ENCODE measurements at regions not wholly inside any gene's neighbourhood (a gene's known extent, or its start where the extent isn't known, plus 50 kb on each side); places are given as distances from the start of the nearest gene placed in this dataset.

DNA sequence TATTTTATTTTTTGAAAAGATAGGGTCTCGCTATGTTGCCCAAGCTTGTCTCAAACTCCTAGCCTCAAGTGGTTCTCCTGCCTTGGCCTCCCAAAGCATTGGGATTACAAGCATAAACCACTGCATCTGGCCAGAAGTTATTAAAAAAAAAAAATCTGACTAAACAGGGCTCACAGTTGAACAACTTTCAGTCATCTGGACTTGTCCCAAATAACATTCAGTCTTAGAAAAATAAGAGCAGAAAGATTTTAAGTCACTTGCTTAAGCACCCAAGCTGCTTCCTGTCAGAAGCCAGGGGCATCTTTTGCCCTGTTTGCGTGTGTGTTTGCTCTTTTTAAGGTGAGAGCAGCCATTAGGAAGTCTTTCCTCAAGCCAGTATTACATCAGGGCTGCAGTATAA lies 286.8 kb downstream of the LMO4 start:
- DNase-seq (ENCODE audit: low spot score) = no peak

DNA sequence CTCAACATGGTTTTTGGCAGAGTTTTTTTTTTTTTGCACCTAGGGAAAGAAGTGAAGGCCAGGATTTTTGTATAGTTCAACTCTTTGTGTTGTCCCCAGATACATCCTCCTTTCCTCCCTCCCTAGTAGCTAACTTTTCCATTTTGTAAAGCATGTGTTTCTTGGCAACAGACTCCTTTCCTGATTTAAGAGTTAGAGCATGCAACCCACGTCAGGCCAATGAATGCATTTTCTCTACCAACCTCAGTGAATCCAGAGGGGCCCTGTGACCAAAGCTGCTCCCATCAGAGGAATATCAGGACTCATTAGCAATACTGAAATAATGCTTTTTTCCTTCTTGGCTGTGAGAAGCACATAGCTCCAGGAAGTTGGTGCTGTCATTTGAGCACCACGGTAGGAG lies 287.2 kb downstream of the LMO4 start:
- DNase-seq (ENCODE audit: low spot score) = no peak

- DNase-seq (ENCODE audit: low spot score) = no peak
These were observed 292.1 kb downstream of the LMO4 start for GRCh38 chr1:87620807-87621206.

GRCh38 chr1:87629673-87630072 lies 301.0 kb downstream of the LMO4 start:
- DNase-seq (ENCODE audit: low spot score) = no peak

DNA sequence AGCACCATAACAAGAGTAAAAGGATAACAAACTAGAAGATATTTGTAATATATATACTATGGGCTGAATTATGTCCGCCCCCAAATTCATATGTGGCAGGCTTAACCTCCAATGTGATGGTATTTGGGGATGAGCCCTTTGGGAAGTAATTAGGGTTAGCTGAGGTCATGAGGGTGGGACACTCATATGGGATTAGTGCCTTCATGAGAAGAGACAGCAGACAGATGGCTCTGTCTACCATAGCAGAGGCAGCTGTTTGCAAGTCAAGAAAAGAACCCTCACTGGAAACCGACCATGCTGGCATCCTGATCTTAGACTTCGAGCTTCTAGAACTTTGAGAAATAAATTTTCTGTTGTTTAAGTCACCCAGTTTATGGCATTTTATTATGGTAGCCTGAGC lies 303.6 kb downstream of the LMO4 start:
- no peak for DNase-seq (ENCODE audit: low spot score)

DNA sequence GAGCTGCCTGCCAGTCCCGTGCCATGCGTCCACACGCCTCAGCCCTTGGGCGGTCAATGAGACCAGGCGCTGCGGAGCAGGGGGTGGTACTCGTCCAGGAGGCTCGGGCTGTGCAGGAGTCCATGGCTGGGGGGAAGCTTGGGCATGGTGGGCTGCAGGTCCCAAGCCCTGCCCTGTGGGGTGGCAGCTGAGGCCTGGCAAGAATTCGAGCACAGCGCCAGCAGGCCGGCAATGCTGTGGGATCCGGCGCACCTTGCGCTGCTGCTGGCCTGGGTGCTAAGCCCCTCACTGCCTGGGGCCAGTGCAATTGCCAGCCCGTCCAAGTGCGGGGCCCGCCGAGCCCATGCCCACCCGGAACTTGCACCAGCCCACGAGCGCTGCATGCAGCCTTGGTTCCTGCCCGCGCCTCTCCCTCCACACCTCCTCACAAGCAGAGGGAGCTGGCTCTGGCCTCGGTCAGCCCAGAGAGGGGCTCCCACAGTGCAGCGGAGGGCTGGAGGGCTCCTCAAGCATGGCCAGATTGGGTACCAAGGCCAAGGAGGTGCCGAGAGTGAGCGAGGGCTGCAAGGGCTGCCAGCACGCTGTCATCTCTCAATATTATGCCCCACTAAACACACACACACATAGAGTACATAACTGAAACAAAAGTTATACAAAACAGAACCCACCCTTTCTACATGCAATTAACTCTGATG lies 307.7 kb downstream of the LMO4 start:
- DNase-seq (ENCODE audit: low spot score) = no peak

GRCh38 chr1:87638636-87639035 lies 310.0 kb downstream of the LMO4 start:
- no peak for DNase-seq (ENCODE audit: low spot score)

- DNase-seq (ENCODE audit: low spot score) = no peak
These were observed 313.3 kb downstream of the LMO4 start for GRCh38 chr1:87641996-87642395.

- no peak for DNase-seq (ENCODE audit: low spot score)
These were observed 314.0 kb downstream of the LMO4 start for GRCh38 chr1:87642581-87643221.

- DNase-seq (ENCODE audit: low spot score) = no peak
These were observed 315.4 kb downstream of the LMO4 start for GRCh38 chr1:87644033-87644578.

- DNase-seq (ENCODE audit: low spot score) = peak; percentile 50
These were observed 316.0 kb downstream of the LMO4 start for GRCh38 chr1:87644579-87645190.

- DNase-seq (ENCODE audit: low spot score) = no peak
These were observed 318.9 kb downstream of the LMO4 start for GRCh38 chr1:87647430-87648177.

- DNase-seq (ENCODE audit: low spot score) = no peak
These were observed 319.8 kb downstream of the LMO4 start for GRCh38 chr1:87648323-87649119.

DNA sequence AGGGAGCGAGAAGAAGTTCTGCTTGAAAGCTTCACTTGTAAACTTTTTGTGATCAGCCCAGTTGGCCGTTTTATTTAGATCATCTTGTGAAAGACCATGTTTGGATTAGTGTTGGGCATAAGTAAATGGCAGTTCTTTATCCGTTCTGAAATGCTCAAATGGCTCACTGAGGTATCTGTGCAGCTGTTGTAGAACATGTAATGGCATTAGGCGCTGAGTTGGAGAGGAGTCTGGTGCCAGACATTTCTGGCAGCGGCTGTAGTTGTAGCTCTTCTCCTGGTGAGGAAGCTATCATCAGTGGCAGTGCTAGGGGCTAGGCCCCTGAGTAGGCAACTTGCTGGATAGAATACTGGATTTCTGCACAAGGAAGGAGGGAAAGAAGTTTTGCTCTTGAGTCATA lies 321.6 kb downstream of the LMO4 start:
- no peak for DNase-seq (ENCODE audit: low spot score)

DNA sequence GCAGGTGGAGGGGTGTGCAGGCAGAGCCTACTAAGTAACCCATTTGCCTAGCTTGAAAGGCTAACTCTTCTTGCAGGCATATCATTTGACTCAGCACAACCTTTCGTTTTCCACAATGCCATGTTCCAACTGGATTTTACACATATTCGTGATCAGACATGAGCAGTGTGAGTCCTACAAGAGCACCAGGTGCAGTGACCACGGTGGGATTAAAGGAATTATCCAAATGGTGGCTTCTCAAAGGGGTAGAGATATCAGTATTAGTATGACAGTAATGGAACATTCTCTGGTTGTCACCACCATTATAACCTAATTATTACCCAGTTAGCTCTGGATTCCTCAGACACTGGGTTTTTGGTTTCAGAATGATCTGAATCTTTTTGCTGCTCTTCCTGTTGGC lies 323.5 kb downstream of the LMO4 start:
- DNase-seq (ENCODE audit: low spot score) = no peak

DNA sequence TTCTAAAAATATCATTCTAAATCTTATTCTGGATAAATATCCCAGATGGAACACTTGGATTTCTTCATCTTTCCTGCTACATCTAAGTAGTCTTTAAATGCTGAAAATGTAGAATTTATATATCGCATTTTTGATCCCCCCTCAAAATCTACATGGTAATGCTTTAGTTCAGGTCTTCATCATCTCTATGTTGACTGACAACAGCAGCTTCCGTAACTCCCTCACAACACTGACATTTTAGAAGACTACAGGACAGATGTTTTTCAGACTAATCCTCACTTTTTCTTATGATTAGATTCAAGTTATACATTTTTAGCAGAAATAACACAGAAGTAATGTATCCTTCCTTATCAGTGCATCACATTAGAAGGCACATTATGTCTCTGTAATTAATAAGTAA lies 336.5 kb downstream of the LMO4 start:
- no peak for DNase-seq (ENCODE audit: low spot score)

DNA sequence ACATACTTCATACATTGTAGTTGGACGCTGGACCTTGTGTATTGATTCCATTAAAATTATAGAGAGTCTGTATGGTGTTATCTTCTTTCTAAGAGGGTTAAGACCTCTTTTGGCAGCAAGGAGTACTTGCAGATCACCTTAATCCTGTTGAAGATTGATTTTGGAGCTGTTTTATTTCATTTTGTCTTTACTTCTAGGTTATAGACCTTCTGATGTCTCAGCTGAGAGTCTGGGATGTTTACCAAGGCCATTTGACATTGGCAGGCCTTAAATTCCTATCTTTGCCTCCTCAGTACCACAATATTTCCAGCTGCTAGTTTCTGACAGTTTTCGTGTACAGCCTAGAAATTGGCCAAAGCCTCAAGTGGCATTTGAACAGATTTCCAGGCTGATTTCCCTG lies 338.0 kb downstream of the LMO4 start:
- no peak for DNase-seq (ENCODE audit: low spot score)

- no peak for DNase-seq (ENCODE audit: low spot score)
These were observed 341.0 kb downstream of the LMO4 start for GRCh38 chr1:87669674-87670073.

DNA sequence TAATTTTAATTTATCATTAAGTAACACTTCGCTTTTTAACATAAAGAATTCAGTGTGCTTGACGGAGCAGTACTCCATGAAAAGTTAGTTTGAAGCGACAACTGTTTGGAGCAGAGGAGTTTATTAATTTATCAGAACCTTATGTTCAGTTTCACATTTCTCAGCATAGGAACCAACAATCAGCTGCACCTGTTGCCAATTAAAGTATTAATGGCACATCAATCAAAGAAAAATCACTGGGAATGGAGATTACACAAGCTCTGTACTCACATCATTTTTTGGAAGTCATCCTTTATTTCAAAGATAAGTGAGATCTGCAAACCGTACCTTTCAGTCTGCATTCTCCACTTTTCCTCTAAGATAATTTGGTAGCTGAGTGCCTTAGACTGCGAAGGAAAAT lies 344.6 kb downstream of the LMO4 start:
- no peak for DNase-seq (ENCODE audit: low spot score)

DNA sequence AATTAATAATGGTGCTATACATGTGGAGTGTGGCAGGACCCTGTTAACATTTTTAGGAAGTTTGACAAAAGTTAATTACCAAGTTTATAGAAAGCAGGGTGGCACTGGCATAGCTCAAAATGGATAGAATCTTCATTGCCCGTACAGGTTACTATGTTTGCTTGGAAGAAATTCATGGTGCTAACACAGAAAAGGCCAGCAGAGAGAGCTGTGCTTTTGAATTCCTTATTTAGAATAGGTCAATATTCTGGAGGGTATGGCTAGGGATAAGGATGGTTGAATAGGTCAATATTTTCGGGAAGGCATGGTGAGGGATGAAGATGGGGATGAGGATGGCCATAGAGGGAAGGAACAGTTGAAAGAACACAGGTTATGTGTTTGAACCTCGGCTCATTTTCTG lies 345.1 kb downstream of the LMO4 start:
- no peak for DNase-seq (ENCODE audit: low spot score)

DNA sequence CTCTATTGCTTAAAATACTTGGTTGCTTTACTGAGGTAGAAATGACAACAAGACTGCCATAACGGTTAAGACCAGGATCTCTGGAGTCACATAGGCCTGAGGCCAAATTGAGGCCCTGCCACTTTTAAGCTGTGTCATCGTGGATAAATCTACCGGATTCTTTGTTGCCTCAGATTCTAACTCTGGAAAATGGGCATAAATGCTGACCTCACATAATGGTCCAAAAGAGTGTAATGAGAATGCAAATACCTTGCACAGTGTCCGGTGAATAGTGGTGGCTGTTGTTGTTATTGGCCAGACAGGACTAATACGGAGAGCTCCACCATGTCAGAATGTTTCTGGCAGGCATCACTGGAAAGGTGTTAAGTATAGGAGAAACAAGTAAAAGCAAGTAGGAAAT lies 346.1 kb downstream of the LMO4 start:
- DNase-seq (ENCODE audit: low spot score) = no peak

DNA sequence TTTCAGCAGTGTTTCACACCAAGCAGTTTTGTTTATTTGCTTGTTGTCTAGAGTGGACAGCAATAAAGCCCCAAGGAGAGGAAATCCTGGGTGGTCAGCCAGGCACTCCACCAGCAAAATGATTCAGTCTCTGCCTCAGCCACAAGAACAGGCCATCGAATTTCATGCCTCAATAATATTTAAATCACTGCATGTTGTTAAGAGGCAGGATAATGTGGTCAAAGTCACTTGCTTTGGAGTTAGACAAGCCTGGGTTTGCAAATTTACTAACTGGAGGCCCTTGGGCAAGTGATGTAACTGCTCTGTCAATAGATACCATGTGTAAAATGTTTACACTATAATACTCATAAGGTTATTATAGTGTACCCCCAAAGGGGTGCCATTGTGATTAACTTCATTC lies 349.6 kb downstream of the LMO4 start:
- no peak for DNase-seq (ENCODE audit: low spot score)
